Vagina (tissue), 2 donors: ENCODE measurements at regions not wholly inside any gene's neighbourhood (a gene's known extent, or its start where the extent isn't known, plus 50 kb on each side); places are given as distances from the start of the nearest gene placed in this dataset.

Source experiments
- POLR2A ChIP-seq, 2 donors: fragments of 450-650 bp; IDR thresholded peaks; one replicate each; pipeline ENCODE4 v1.6.1; 2017; ENCODE audit warnings: antibody characterized with exemption in 2 of 2, mild to moderate bottlenecking in 2 of 2, moderate library complexity in 2 of 2
- POLR2AphosphoS5 ChIP-seq, 2 donors: sonication (generic); formaldehyde crosslinking; IDR thresholded peaks; one replicate each; pipeline ENCODE4 v1.9.0; 2017; ENCODE audit warnings: antibody characterized with exemption in 2 of 2, mild to moderate bottlenecking in 2 of 2, low read depth in 1 of 2; ENCODE audit not compliant: insufficient read depth in 1 of 2
- TF ChIP-seq, protein P1 (sequence below), 3 experiments: fragments of 450-650 bp in 2 of 3; fragments of 200-600 bp in 1 of 3; sonication (generic) in 1 of 3; IDR thresholded peaks; one replicate each; pipeline ENCODE4 v1.5.1; 2017 to 2019; ENCODE audit warnings: antibody characterized with exemption in 3 of 3, mild to moderate bottlenecking in 2 of 3, moderate library complexity in 2 of 3

DNA sequence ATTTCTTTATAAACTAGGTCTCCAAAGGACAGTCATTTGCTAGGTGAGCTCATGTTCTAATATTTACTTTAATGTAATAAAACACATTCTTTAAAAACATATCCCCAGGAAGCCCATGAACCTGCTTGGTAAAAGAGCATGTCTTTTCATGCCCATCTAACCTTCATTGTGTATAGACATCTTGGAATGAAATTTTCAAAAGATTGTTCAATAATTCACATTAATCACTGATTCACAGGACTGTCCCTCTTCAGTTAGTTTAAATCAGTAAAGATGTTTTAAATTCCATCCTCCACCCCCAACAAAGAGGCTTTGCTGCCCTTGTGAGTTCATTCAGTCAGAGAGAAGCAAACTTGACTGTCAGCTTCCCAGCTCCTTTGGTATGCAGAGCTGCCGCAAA is 633.4 kb upstream of the CELF4 start:
- TF ChIP-seq, protein P1, sequence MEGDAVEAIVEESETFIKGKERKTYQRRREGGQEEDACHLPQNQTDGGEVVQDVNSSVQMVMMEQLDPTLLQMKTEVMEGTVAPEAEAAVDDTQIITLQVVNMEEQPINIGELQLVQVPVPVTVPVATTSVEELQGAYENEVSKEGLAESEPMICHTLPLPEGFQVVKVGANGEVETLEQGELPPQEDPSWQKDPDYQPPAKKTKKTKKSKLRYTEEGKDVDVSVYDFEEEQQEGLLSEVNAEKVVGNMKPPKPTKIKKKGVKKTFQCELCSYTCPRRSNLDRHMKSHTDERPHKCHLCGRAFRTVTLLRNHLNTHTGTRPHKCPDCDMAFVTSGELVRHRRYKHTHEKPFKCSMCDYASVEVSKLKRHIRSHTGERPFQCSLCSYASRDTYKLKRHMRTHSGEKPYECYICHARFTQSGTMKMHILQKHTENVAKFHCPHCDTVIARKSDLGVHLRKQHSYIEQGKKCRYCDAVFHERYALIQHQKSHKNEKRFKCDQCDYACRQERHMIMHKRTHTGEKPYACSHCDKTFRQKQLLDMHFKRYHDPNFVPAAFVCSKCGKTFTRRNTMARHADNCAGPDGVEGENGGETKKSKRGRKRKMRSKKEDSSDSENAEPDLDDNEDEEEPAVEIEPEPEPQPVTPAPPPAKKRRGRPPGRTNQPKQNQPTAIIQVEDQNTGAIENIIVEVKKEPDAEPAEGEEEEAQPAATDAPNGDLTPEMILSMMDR (IDR thresholded peaks at IDR 0.05), result no peak
- TF ChIP-seq POLR2A (IDR thresholded peaks at IDR 0.05), result no peak
- TF ChIP-seq POLR2AphosphoS5 (IDR thresholded peaks at IDR 0.05; ENCODE audit: insufficient read depth in 1 of 2, low read depth in 1 of 2), result no peak
